ENCODE measurements at regions not wholly inside any gene's neighbourhood (a gene's known extent, or its start where the extent isn't known, plus 50 kb on each side); places are given as distances from the start of the nearest gene placed in this dataset.

DNA sequence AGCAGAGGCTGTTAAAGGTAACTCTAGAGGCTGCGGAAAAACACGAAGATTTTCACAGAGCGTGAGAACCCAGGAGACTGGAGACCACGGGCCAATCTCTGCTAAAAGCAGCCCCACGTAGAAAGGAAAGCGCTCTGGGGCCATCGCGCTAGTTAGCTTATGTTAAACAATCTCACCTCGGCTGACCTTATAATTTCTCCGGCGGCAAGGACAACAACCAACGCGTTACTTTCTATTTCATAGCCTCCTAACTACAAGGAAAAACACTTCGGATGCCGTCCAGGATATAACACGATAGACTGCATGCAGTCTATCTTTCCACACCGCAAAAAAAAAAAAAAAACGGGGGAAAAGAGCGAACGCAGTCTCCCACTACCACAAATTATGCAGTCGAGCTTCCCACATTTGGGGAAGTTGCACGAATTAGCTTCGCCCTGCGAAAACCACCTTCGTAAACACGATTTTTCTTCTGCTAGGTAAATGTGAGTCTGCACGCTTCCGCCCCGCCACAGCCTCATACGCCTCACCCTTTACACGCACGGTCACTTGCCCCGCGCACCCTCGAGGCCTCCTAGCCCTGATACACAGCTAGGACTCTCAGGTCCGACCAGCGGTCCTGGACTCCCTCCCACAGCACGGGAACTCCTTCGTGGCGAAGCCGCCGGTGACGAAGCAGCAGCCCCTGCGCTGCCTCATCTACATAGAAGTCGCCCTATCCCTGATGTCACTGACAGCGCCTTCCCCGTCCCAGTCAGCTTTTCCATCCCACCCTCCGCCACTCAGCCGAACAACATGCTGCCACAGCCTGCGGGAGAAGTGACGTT, 87.8 kb downstream of the PRKAB2 start (continued):
- TF ChIP-seq, protein P1, sequence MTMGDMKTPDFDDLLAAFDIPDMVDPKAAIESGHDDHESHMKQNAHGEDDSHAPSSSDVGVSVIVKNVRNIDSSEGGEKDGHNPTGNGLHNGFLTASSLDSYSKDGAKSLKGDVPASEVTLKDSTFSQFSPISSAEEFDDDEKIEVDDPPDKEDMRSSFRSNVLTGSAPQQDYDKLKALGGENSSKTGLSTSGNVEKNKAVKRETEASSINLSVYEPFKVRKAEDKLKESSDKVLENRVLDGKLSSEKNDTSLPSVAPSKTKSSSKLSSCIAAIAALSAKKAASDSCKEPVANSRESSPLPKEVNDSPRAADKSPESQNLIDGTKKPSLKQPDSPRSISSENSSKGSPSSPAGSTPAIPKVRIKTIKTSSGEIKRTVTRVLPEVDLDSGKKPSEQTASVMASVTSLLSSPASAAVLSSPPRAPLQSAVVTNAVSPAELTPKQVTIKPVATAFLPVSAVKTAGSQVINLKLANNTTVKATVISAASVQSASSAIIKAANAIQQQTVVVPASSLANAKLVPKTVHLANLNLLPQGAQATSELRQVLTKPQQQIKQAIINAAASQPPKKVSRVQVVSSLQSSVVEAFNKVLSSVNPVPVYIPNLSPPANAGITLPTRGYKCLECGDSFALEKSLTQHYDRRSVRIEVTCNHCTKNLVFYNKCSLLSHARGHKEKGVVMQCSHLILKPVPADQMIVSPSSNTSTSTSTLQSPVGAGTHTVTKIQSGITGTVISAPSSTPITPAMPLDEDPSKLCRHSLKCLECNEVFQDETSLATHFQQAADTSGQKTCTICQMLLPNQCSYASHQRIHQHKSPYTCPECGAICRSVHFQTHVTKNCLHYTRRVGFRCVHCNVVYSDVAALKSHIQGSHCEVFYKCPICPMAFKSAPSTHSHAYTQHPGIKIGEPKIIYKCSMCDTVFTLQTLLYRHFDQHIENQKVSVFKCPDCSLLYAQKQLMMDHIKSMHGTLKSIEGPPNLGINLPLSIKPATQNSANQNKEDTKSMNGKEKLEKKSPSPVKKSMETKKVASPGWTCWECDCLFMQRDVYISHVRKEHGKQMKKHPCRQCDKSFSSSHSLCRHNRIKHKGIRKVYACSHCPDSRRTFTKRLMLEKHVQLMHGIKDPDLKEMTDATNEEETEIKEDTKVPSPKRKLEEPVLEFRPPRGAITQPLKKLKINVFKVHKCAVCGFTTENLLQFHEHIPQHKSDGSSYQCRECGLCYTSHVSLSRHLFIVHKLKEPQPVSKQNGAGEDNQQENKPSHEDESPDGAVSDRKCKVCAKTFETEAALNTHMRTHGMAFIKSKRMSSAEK (CRISPR knock-in tag; IDR thresholded peaks at IDR 0.05; ENCODE audit: borderline replicate concordance) = peak; percentile 99
- TF ChIP-seq, protein P2, sequence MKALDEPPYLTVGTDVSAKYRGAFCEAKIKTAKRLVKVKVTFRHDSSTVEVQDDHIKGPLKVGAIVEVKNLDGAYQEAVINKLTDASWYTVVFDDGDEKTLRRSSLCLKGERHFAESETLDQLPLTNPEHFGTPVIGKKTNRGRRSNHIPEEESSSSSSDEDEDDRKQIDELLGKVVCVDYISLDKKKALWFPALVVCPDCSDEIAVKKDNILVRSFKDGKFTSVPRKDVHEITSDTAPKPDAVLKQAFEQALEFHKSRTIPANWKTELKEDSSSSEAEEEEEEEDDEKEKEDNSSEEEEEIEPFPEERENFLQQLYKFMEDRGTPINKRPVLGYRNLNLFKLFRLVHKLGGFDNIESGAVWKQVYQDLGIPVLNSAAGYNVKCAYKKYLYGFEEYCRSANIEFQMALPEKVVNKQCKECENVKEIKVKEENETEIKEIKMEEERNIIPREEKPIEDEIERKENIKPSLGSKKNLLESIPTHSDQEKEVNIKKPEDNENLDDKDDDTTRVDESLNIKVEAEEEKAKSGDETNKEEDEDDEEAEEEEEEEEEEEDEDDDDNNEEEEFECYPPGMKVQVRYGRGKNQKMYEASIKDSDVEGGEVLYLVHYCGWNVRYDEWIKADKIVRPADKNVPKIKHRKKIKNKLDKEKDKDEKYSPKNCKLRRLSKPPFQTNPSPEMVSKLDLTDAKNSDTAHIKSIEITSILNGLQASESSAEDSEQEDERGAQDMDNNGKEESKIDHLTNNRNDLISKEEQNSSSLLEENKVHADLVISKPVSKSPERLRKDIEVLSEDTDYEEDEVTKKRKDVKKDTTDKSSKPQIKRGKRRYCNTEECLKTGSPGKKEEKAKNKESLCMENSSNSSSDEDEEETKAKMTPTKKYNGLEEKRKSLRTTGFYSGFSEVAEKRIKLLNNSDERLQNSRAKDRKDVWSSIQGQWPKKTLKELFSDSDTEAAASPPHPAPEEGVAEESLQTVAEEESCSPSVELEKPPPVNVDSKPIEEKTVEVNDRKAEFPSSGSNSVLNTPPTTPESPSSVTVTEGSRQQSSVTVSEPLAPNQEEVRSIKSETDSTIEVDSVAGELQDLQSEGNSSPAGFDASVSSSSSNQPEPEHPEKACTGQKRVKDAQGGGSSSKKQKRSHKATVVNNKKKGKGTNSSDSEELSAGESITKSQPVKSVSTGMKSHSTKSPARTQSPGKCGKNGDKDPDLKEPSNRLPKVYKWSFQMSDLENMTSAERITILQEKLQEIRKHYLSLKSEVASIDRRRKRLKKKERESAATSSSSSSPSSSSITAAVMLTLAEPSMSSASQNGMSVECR (CRISPR knock-in tag; IDR thresholded peaks at IDR 0.05; ENCODE audit: borderline replicate concordance) = peak; percentile 66
- TF ChIP-seq, protein P3, sequence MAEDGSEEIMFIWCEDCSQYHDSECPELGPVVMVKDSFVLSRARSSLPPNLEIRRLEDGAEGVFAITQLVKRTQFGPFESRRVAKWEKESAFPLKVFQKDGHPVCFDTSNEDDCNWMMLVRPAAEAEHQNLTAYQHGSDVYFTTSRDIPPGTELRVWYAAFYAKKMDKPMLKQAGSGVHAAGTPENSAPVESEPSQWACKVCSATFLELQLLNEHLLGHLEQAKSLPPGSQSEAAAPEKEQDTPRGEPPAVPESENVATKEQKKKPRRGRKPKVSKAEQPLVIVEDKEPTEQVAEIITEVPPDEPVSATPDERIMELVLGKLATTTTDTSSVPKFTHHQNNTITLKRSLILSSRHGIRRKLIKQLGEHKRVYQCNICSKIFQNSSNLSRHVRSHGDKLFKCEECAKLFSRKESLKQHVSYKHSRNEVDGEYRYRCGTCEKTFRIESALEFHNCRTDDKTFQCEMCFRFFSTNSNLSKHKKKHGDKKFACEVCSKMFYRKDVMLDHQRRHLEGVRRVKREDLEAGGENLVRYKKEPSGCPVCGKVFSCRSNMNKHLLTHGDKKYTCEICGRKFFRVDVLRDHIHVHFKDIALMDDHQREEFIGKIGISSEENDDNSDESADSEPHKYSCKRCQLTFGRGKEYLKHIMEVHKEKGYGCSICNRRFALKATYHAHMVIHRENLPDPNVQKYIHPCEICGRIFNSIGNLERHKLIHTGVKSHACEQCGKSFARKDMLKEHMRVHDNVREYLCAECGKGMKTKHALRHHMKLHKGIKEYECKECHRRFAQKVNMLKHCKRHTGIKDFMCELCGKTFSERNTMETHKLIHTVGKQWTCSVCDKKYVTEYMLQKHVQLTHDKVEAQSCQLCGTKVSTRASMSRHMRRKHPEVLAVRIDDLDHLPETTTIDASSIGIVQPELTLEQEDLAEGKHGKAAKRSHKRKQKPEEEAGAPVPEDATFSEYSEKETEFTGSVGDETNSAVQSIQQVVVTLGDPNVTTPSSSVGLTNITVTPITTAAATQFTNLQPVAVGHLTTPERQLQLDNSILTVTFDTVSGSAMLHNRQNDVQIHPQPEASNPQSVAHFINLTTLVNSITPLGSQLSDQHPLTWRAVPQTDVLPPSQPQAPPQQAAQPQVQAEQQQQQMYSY (CRISPR knock-in tag; IDR thresholded peaks at IDR 0.05) = no peak; the same call in 1 of the 2 replicates
- TF ChIP-seq RELA (CRISPR knock-in tag; IDR thresholded peaks at IDR 0.05; ENCODE audit: borderline replicate concordance) (no peak), TCF7 (CRISPR knock-in tag; IDR thresholded peaks at IDR 0.05; ENCODE audit: low read depth) (no peak), FOXP1 (CRISPR knock-in tag; IDR thresholded peaks at IDR 0.05; ENCODE audit: borderline replicate concordance) (no peak; the same call in none of the 2 replicates), ZNF121 (CRISPR knock-in tag; IDR thresholded peaks at IDR 0.05) (no peak)
- TF ChIP-seq, protein P4, sequence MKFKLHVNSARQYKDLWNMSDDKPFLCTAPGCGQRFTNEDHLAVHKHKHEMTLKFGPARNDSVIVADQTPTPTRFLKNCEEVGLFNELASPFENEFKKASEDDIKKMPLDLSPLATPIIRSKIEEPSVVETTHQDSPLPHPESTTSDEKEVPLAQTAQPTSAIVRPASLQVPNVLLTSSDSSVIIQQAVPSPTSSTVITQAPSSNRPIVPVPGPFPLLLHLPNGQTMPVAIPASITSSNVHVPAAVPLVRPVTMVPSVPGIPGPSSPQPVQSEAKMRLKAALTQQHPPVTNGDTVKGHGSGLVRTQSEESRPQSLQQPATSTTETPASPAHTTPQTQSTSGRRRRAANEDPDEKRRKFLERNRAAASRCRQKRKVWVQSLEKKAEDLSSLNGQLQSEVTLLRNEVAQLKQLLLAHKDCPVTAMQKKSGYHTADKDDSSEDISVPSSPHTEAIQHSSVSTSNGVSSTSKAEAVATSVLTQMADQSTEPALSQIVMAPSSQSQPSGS (CRISPR knock-in tag; IDR thresholded peaks at IDR 0.05; ENCODE audit: borderline replicate concordance, low read depth) = 0 out of 2 replicates have a peak, but pooled peaks have one; percentile 55
- TF ChIP-seq, protein P5, sequence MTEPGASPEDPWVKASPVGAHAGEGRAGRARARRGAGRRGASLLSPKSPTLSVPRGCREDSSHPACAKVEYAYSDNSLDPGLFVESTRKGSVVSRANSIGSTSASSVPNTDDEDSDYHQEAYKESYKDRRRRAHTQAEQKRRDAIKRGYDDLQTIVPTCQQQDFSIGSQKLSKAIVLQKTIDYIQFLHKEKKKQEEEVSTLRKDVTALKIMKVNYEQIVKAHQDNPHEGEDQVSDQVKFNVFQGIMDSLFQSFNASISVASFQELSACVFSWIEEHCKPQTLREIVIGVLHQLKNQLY (CRISPR knock-in tag; IDR thresholded peaks at IDR 0.05) = peak; percentile 89
- TF ChIP-seq, protein P6, sequence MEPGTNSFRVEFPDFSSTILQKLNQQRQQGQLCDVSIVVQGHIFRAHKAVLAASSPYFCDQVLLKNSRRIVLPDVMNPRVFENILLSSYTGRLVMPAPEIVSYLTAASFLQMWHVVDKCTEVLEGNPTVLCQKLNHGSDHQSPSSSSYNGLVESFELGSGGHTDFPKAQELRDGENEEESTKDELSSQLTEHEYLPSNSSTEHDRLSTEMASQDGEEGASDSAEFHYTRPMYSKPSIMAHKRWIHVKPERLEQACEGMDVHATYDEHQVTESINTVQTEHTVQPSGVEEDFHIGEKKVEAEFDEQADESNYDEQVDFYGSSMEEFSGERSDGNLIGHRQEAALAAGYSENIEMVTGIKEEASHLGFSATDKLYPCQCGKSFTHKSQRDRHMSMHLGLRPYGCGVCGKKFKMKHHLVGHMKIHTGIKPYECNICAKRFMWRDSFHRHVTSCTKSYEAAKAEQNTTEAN (CRISPR knock-in tag; IDR thresholded peaks at IDR 0.05) = peak; percentile 79
- TF ChIP-seq, protein P7, sequence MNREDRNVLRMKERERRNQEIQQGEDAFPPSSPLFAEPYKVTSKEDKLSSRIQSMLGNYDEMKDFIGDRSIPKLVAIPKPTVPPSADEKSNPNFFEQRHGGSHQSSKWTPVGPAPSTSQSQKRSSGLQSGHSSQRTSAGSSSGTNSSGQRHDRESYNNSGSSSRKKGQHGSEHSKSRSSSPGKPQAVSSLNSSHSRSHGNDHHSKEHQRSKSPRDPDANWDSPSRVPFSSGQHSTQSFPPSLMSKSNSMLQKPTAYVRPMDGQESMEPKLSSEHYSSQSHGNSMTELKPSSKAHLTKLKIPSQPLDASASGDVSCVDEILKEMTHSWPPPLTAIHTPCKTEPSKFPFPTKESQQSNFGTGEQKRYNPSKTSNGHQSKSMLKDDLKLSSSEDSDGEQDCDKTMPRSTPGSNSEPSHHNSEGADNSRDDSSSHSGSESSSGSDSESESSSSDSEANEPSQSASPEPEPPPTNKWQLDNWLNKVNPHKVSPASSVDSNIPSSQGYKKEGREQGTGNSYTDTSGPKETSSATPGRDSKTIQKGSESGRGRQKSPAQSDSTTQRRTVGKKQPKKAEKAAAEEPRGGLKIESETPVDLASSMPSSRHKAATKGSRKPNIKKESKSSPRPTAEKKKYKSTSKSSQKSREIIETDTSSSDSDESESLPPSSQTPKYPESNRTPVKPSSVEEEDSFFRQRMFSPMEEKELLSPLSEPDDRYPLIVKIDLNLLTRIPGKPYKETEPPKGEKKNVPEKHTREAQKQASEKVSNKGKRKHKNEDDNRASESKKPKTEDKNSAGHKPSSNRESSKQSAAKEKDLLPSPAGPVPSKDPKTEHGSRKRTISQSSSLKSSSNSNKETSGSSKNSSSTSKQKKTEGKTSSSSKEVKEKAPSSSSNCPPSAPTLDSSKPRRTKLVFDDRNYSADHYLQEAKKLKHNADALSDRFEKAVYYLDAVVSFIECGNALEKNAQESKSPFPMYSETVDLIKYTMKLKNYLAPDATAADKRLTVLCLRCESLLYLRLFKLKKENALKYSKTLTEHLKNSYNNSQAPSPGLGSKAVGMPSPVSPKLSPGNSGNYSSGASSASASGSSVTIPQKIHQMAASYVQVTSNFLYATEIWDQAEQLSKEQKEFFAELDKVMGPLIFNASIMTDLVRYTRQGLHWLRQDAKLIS (CRISPR knock-in tag; IDR thresholded peaks at IDR 0.05; ENCODE audit: borderline replicate concordance) = peak; percentile 93; the same call in 1 of the 2 replicates
- TF ChIP-seq, protein P8, sequence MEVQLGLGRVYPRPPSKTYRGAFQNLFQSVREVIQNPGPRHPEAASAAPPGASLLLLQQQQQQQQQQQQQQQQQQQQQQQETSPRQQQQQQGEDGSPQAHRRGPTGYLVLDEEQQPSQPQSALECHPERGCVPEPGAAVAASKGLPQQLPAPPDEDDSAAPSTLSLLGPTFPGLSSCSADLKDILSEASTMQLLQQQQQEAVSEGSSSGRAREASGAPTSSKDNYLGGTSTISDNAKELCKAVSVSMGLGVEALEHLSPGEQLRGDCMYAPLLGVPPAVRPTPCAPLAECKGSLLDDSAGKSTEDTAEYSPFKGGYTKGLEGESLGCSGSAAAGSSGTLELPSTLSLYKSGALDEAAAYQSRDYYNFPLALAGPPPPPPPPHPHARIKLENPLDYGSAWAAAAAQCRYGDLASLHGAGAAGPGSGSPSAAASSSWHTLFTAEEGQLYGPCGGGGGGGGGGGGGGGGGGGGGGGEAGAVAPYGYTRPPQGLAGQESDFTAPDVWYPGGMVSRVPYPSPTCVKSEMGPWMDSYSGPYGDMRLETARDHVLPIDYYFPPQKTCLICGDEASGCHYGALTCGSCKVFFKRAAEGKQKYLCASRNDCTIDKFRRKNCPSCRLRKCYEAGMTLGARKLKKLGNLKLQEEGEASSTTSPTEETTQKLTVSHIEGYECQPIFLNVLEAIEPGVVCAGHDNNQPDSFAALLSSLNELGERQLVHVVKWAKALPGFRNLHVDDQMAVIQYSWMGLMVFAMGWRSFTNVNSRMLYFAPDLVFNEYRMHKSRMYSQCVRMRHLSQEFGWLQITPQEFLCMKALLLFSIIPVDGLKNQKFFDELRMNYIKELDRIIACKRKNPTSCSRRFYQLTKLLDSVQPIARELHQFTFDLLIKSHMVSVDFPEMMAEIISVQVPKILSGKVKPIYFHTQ (CRISPR knock-in tag; IDR thresholded peaks at IDR 0.05) = peak; percentile 99
